Thyroid gland (tissue), 4 donors: ENCODE measurements at regions not wholly inside any gene's neighbourhood (a gene's known extent, or its start where the extent isn't known, plus 50 kb on each side); places are given as distances from the start of the nearest gene placed in this dataset.
"Not testable (repeated sequence)": the region's sequence is repeated elsewhere in the genome, so short reads cannot be mapped to it uniquely, and the experiment has no call there.

Experiments
- DNase-seq, 2 donors: peaks; one replicate each; pipeline ENCODE4 v3.0.0-alpha.2; 2019
- H3K27ac ChIP-seq, 3 donors: fragments of 200-600 bp; sonication (generic); 1 replicate in 2 of 3; 2 replicates in 1 of 3; pipeline ENCODE4 v1.5.1; 2016 to 2019; ENCODE audit warnings: mild to moderate bottlenecking in 1 of 3, moderate library complexity in 1 of 3
- H3K27me3 ChIP-seq: fragments of 200-600 bp; sonication (generic); one replicate; pipeline ENCODE4 v1.5.1; 2019
- H3K36me3 ChIP-seq, 2 donors: fragments of 200-600 bp; sonication (generic); one replicate each; pipeline ENCODE4 v1.5.1; 2016 to 2019
- H3K4me1 ChIP-seq, 2 donors: fragments of 200-600 bp; sonication (generic); one replicate each; pipeline ENCODE4 v1.5.1; 2017 to 2019
- H3K4me3 ChIP-seq, 3 donors: fragments of 200-600 bp; sonication (generic); replicated peaks in 1 of 3; 1 replicate in 2 of 3; 2 replicates in 1 of 3; pipeline ENCODE4 v1.5.1; 2016; ENCODE audit warnings: mild to moderate bottlenecking in 1 of 3
- H3K9me3 ChIP-seq: fragments of 200-600 bp; sonication (generic); one replicate; pipeline ENCODE4 v1.5.1; 2017
- CTCF ChIP-seq, 6 experiments: fragments of 200-600 bp in 3 of 6; fragments of 450-650 bp in 3 of 6; sonication (generic) in 3 of 6; IDR thresholded peaks; one replicate each; pipeline ENCODE4 v1.5.1; 2016 to 2019; ENCODE audit warnings: antibody characterized with exemption in 6 of 6, mild to moderate bottlenecking in 2 of 6, inconsistent platforms in 1 of 6, moderate library complexity in 1 of 6
- POLR2A ChIP-seq, 2 donors: fragments of 450-650 bp; IDR thresholded peaks; one replicate each; pipeline ENCODE4 v1.6.1; 2017; ENCODE audit warnings: antibody characterized with exemption in 2 of 2, mild to moderate bottlenecking in 2 of 2, moderate library complexity in 1 of 2
- WGBS, 2 donors: methylation state at CpG; one replicate each; pipeline ENCODE4 v1.1.5; 2017; 5-methylcytosine and 5-hydroxymethylcytosine counted together
- intact Hi-C: fragments of 100-400 bp; cut with DNase I; formaldehyde crosslinking; loops from one replicate; pipeline ENCODE4 v1.15.1; 2023

GRCh38 chr12:87332987-87333726 lies 696.0 kb downstream of the C12orf50 start:
- 72 to 76% methylated on average over 5 of the region's 5 CpGs for WGBS, 2 donors
- Histone ChIP-seq H3K27ac (no peak overlapping the region), H3K9me3 (no peaks in the 10 kb centered on the region), H3K36me3 (no peaks in the 10 kb centered on the region), H3K4me1 (no peaks in the 10 kb centered on the region), H3K4me3 (no peak overlapping the region), H3K27me3 (no peaks in the 10 kb centered on the region)
- TF ChIP-seq CTCF (IDR thresholded peaks at IDR 0.05) (no peak), POLR2A (IDR thresholded peaks at IDR 0.05) (no peak)
- intact Hi-C loops = no loop called here
- DNase-seq = no peak

- H3K4me1 ChIP-seq, DNase-seq, intact Hi-C loops, H3K27me3 ChIP-seq, H3K27ac ChIP-seq, H3K9me3 ChIP-seq, H3K4me3 ChIP-seq, H3K36me3 ChIP-seq: not testable (repeated sequence)
- 100% methylated on average over 1 to 4 of the region's 30 CpGs for WGBS, 2 donors
These were observed 699.1 kb downstream of the C12orf50 start for GRCh38 chr12:87330071-87330555.

GRCh38 chr12:87329076-87329863 lies 699.9 kb downstream of the C12orf50 start:
- no peak for DNase-seq
- Histone ChIP-seq H3K27ac (no peak overlapping the region), H3K9me3 (no peaks in the 10 kb centered on the region), H3K36me3 (no peaks in the 10 kb centered on the region), H3K27me3 (no peaks in the 10 kb centered on the region), H3K4me3 (no peak overlapping the region), H3K4me1 (no peaks in the 10 kb centered on the region)
- WGBS, 2 donors = 82 to 87% methylated on average over 2 of the region's 2 CpGs
- TF ChIP-seq POLR2A (IDR thresholded peaks at IDR 0.05) = no peak
- TF ChIP-seq CTCF (IDR thresholded peaks at IDR 0.05) = no peak
- intact Hi-C loops = no loop called here

GRCh38 chr12:87323369-87323768 lies 705.8 kb downstream of the C12orf50 start:
- Histone ChIP-seq H3K27me3 (no peaks in the 10 kb centered on the region), H3K36me3 (no peaks in the 10 kb centered on the region), H3K27ac (no peak overlapping the region), H3K4me1 (no peaks in the 10 kb centered on the region), H3K9me3 (no peaks in the 10 kb centered on the region), H3K4me3 (no peak overlapping the region)
- WGBS, 2 donors = 65 to 67% methylated on average over 1 of the region's 1 CpG
- no peak for TF ChIP-seq CTCF (IDR thresholded peaks at IDR 0.05)
- no peak for TF ChIP-seq POLR2A (IDR thresholded peaks at IDR 0.05)
- intact Hi-C loops = no loop called here
- DNase-seq = no peak

- Histone ChIP-seq H3K4me3 (no peak overlapping the region), H3K36me3 (no peaks in the 10 kb centered on the region), H3K9me3 (no peaks in the 10 kb centered on the region), H3K27ac (no peak overlapping the region), H3K27me3 (no peaks in the 10 kb centered on the region), H3K4me1 (no peaks in the 10 kb centered on the region)
- intact Hi-C loops = no loop called here
- no peak for DNase-seq
- no peak for TF ChIP-seq POLR2A (IDR thresholded peaks at IDR 0.05)
- TF ChIP-seq CTCF (IDR thresholded peaks at IDR 0.05) = no peak
These were observed 708.5 kb downstream of the C12orf50 start for GRCh38 chr12:87320724-87321123.
